ENCODE measurements at regions not wholly inside any gene's neighbourhood (a gene's known extent, or its start where the extent isn't known, plus 50 kb on each side); places are given as distances from the start of the nearest gene placed in this dataset.
"Not testable (repeated sequence)": the region's sequence is repeated elsewhere in the genome, so short reads cannot be mapped to it uniquely, and the experiment has no call there.

- no peak overlapping the region for H3K27ac Mint-ChIP-seq (ENCODE audit: low read depth, unreplicated experiment)
- intact Hi-C loops (cut with micrococcal nuclease): no loop called here
- CTCF ChIA-PET: no interaction called here
- H3K9me3 Mint-ChIP-seq (ENCODE audit: unreplicated experiment): peaks cover 14% of the 10 kb centered on the region
- no TSS peak for BruUV-seq (replicated peaks)
- no peak overlapping the region for H3K4me3 Mint-ChIP-seq (ENCODE audit: unreplicated experiment)
- no peak for TF ChIP-seq CTCF (IDR thresholded peaks at IDR 0.05; ENCODE audit: unreplicated experiment)
- no peaks in the 10 kb centered on the region for H3K27me3 Mint-ChIP-seq (ENCODE audit: insufficient read depth, unreplicated experiment)
- DNase-seq (ENCODE audit: unreplicated experiment): no peak
- no peaks in the 10 kb centered on the region for H3K36me3 Mint-ChIP-seq (ENCODE audit: insufficient read depth, unreplicated experiment)
- H3K4me1 Mint-ChIP-seq (ENCODE audit: insufficient read depth, unreplicated experiment): no peaks in the 10 kb centered on the region
- POLR2A ChIA-PET: no interaction called here
Observed at GRCh38 chrX:1700757-1701156, 85.9 kb downstream of the ASMT start.

GRCh38 chrX:1701396-1701901 is 86.6 kb downstream of the ASMT start:
- H3K4me1 Mint-ChIP-seq (ENCODE audit: insufficient read depth, unreplicated experiment); DNase-seq (ENCODE audit: unreplicated experiment); intact Hi-C loops (cut with micrococcal nuclease); BruUV-seq (replicated peaks); H3K36me3 Mint-ChIP-seq (ENCODE audit: insufficient read depth, unreplicated experiment); H3K4me3 Mint-ChIP-seq (ENCODE audit: unreplicated experiment); H3K27ac Mint-ChIP-seq (ENCODE audit: low read depth, unreplicated experiment); H3K27me3 Mint-ChIP-seq (ENCODE audit: insufficient read depth, unreplicated experiment); POLR2A ChIA-PET; CTCF ChIA-PET: not testable (repeated sequence)
- peaks cover 10% of the 10 kb centered on the region for H3K9me3 Mint-ChIP-seq (ENCODE audit: unreplicated experiment)

- DNase-seq (ENCODE audit: unreplicated experiment); H3K4me3 Mint-ChIP-seq (ENCODE audit: unreplicated experiment); intact Hi-C loops (cut with micrococcal nuclease); H3K9me3 Mint-ChIP-seq (ENCODE audit: unreplicated experiment); POLR2A ChIA-PET; BruUV-seq (replicated peaks); H3K27ac Mint-ChIP-seq (ENCODE audit: low read depth, unreplicated experiment); H3K27me3 Mint-ChIP-seq (ENCODE audit: insufficient read depth, unreplicated experiment); H3K36me3 Mint-ChIP-seq (ENCODE audit: insufficient read depth, unreplicated experiment); CTCF ChIA-PET; H3K4me1 Mint-ChIP-seq (ENCODE audit: insufficient read depth, unreplicated experiment): not testable (repeated sequence)
Observed at GRCh38 chrX:1702142-1702541, 87.3 kb downstream of the ASMT start.

- H3K36me3 Mint-ChIP-seq (ENCODE audit: insufficient read depth, unreplicated experiment); DNase-seq (ENCODE audit: unreplicated experiment); CTCF ChIA-PET; BruUV-seq (replicated peaks); H3K27ac Mint-ChIP-seq (ENCODE audit: low read depth, unreplicated experiment); H3K9me3 Mint-ChIP-seq (ENCODE audit: unreplicated experiment); H3K27me3 Mint-ChIP-seq (ENCODE audit: insufficient read depth, unreplicated experiment); H3K4me3 Mint-ChIP-seq (ENCODE audit: unreplicated experiment); POLR2A ChIA-PET; intact Hi-C loops (cut with micrococcal nuclease); H3K4me1 Mint-ChIP-seq (ENCODE audit: insufficient read depth, unreplicated experiment): not testable (repeated sequence)
Observed at GRCh38 chrX:1702557-1702956, 87.7 kb downstream of the ASMT start.

- BruUV-seq (replicated peaks); H3K36me3 Mint-ChIP-seq (ENCODE audit: insufficient read depth, unreplicated experiment); DNase-seq (ENCODE audit: unreplicated experiment); POLR2A ChIA-PET; CTCF ChIA-PET; H3K4me1 Mint-ChIP-seq (ENCODE audit: insufficient read depth, unreplicated experiment); H3K27me3 Mint-ChIP-seq (ENCODE audit: insufficient read depth, unreplicated experiment); intact Hi-C loops (cut with micrococcal nuclease); H3K4me3 Mint-ChIP-seq (ENCODE audit: unreplicated experiment); H3K27ac Mint-ChIP-seq (ENCODE audit: low read depth, unreplicated experiment): not testable (repeated sequence)
- peaks cover 13% of the 10 kb centered on the region for H3K9me3 Mint-ChIP-seq (ENCODE audit: unreplicated experiment)
Observed at GRCh38 chrX:1709277-1709676, 94.4 kb downstream of the ASMT start.

GRCh38 chrX:1713296-1713695 is 98.4 kb downstream of the ASMT start:
- POLR2A ChIA-PET: no interaction called here
- intact Hi-C loops (cut with micrococcal nuclease): no loop called here
- Mint-ChIP-seq H3K27me3 (ENCODE audit: insufficient read depth, unreplicated experiment) (no peaks in the 10 kb centered on the region), H3K27ac (ENCODE audit: low read depth, unreplicated experiment) (no peak overlapping the region), H3K36me3 (ENCODE audit: insufficient read depth, unreplicated experiment) (no peaks in the 10 kb centered on the region), H3K4me3 (ENCODE audit: unreplicated experiment) (no peak overlapping the region), H3K9me3 (ENCODE audit: unreplicated experiment) (peaks cover 20% of the 10 kb centered on the region), H3K4me1 (ENCODE audit: insufficient read depth, unreplicated experiment) (no peaks in the 10 kb centered on the region)
- CTCF ChIA-PET: no interaction called here
- no peak for TF ChIP-seq CTCF (IDR thresholded peaks at IDR 0.05; ENCODE audit: unreplicated experiment)
- no peak for DNase-seq (ENCODE audit: unreplicated experiment)
- BruUV-seq (replicated peaks): no TSS peak

Measured in MCF 10A (cell line).